K562 (cell line): ENCODE measurements at regions not wholly inside any gene's neighbourhood (a gene's known extent, or its start where the extent isn't known, plus 50 kb on each side); places are given as distances from the start of the nearest gene placed in this dataset.

Source experiments
- ATAC-seq: fragments of 200-7000 bp; cut with Tn5 transposase; 3 replicates; pipeline ENCODE4 v1.9.1; 2020; ENCODE audit warnings: moderate library complexity
- BruUV-seq: library from RNA; stranded (reverse); fragments of 400-500 nt; replicated peaks from 2 replicates; lab custom pipeline; 2021; lab: Mats Ljungman, UMichigan
- CTCF ChIA-PET: fragments of 300-600 bp; formaldehyde crosslinking; extraction: SDS; loops from one replicate; lab custom pipeline; 2021; ENCODE audit warnings: low intra/inter-chr PET ratio; lab: Yijun Ruan, JAX
- POLR2A ChIA-PET: fragments of 300-600, 350-650 bp; sonication (Branson Sonifier 250); formaldehyde crosslinking; extraction: SDS; loops from one replicate; lab custom pipeline; 2021; ENCODE audit warnings: antibody characterized with exemption, inconsistent platforms; lab: Yijun Ruan, JAX
- DNase-seq, 4 experiments: peaks; one replicate each; pipeline versions ENCODE4 v3.0.0 to v3.0.0-alpha.2; 2011 to 2018; ENCODE audit warnings: low spot score in 3 of 4, mixed read lengths in 3 of 4; ENCODE audit errors: extremely low read depth in 1 of 4
- FAIRE-seq: peaks from 2 replicates; lab custom pipeline; 2011; peaks lifted over from hg19 to GRCh38; lab: Jason Lieb, UNC
- H2AFZ ChIP-seq: 2 replicates; pipeline ENCODE4 v1.6.0; 2011; ENCODE audit warnings: low read depth, low read length, control low read depth, inconsistent platforms
- H3K27ac ChIP-seq: fragments of 200-600 bp; 3 replicates; pipeline ENCODE4 v1.8.0; 2011; ENCODE audit warnings: low read depth, mild to moderate bottlenecking, control low read depth, inconsistent platforms, low read length, moderate library complexity, mixed read lengths; ENCODE audit errors: extremely low read depth
- H3K27me3 ChIP-seq, 2 experiments: fragments of 300-600 bp in 1 of 2; 2 replicates in 1 of 2; 3 replicates in 1 of 2; pipeline versions ENCODE4 v1.6.0 to v1.8.0; 2011; ENCODE audit warnings: inconsistent platforms in 2 of 2, low read length in 2 of 2, mild to moderate bottlenecking in 1 of 2, mixed read lengths in 1 of 2, moderate library complexity in 1 of 2; ENCODE audit not compliant: control insufficient read depth in 2 of 2, insufficient read depth in 2 of 2
- H3K36me3 ChIP-seq: fragments of 300-600 bp; 3 replicates; pipeline ENCODE4 v1.8.0; 2011; ENCODE audit warnings: mild to moderate bottlenecking, low read length, inconsistent platforms; ENCODE audit not compliant: control insufficient read depth, insufficient read depth
- H3K4me1 ChIP-seq, 2 experiments: fragments of 200-600 bp in 1 of 2; replicated peaks in 1 of 2; 2 replicates in 1 of 2; 3 replicates in 1 of 2; pipeline versions ENCODE4 v1.5.1 to v1.8.0; 2011; ENCODE audit warnings: inconsistent platforms in 2 of 2, low read length in 2 of 2, mild to moderate bottlenecking in 1 of 2, mixed read lengths in 1 of 2, moderate library complexity in 1 of 2; ENCODE audit not compliant: control insufficient read depth in 2 of 2, insufficient read depth in 2 of 2
- H3K4me2 ChIP-seq: 2 replicates; pipeline ENCODE4 v1.6.1; 2011; ENCODE audit warnings: low read length, control low read depth, inconsistent platforms, mixed read lengths; ENCODE audit not compliant: insufficient read depth
- H3K4me3 ChIP-seq: fragments of 200-600 bp; sonication (generic), shearing (Covaris generic); 2 replicates; pipeline ENCODE4 v1.5.1; 2016; ENCODE audit warnings: control low read depth, inconsistent platforms
- H3K79me2 ChIP-seq: fragments of 200-600 bp; 3 replicates; pipeline ENCODE4 v1.8.0; 2011; ENCODE audit warnings: low read length, inconsistent platforms; ENCODE audit not compliant: control insufficient read depth, insufficient read depth
- H3K9ac ChIP-seq, 2 experiments: 2 replicates each; pipeline versions ENCODE4 v1.6.0 to v1.6.1; 2011; ENCODE audit warnings: low read depth in 2 of 2, low read length in 2 of 2, control low read depth in 1 of 2, inconsistent platforms in 1 of 2, mild to moderate bottlenecking in 1 of 2, mixed read lengths in 1 of 2; ENCODE audit not compliant: insufficient read depth in 1 of 2
- H3K9me1 ChIP-seq: one replicate; pipeline ENCODE4 v1.6.0; 2011; ENCODE audit warnings: inconsistent platforms, mild to moderate bottlenecking, low read length, moderate library complexity; ENCODE audit not compliant: control insufficient read depth, insufficient read depth
- H3K9me3 ChIP-seq: replicated peaks from 2 replicates; pipeline ENCODE4 v1.5.1; 2011; ENCODE audit warnings: low read depth, low read length, inconsistent platforms; ENCODE audit not compliant: control insufficient read depth, insufficient read depth
- H4K20me1 ChIP-seq: replicated peaks from 2 replicates; pipeline ENCODE4 v1.6.1; 2011; ENCODE audit warnings: low read length, inconsistent platforms, mixed read lengths; ENCODE audit not compliant: control insufficient read depth, insufficient read depth
- ELK3 ChIP-seq: fragments of 450-650 bp; formaldehyde crosslinking; IDR thresholded peaks from 2 replicates; pipeline ENCODE4 v1.4.0; 2020; ENCODE audit warnings: mild to moderate bottlenecking
- HIVEP1 ChIP-seq: fragments of 250-450 bp; sonication (Bioruptor Pico); IDR thresholded peaks from 2 replicates; pipeline ENCODE4 v1.4.0; 2020; ENCODE audit warnings: mild to moderate bottlenecking
- KLF6 ChIP-seq: fragments of 250-450 bp; sonication (Bioruptor Pico); IDR thresholded peaks from 2 replicates; pipeline ENCODE4 v1.4.0; 2020; ENCODE audit warnings: mild to moderate bottlenecking, moderate library complexity, borderline replicate concordance
- MCM5 ChIP-seq: fragments of 450-650 bp; IDR thresholded peaks from 2 replicates; pipeline ENCODE4 v1.6.1; 2016; ENCODE audit warnings: low read depth
- NCOA4 ChIP-seq: fragments of 450-650 bp; IDR thresholded peaks from 2 replicates; pipeline ENCODE4 v1.6.1; 2018; ENCODE audit warnings: mild to moderate bottlenecking; ENCODE audit not compliant: partially characterized antibody
- REST ChIP-seq, 2 experiments: fragments of 450-650 bp; formaldehyde crosslinking in 1 of 2; IDR thresholded peaks; 2 replicates each; pipeline versions ENCODE4 v1.4.0 to v1.6.1; 2014 to 2020; ENCODE audit warnings: mild to moderate bottlenecking in 2 of 2, borderline replicate concordance in 1 of 2, low read depth in 1 of 2
- TCF15 ChIP-seq: fragments of 250-450 bp; sonication (Bioruptor Pico); IDR thresholded peaks from 2 replicates; pipeline ENCODE4 v1.8.0; 2022; ENCODE audit warnings: moderate library complexity, mild to moderate bottlenecking, inconsistent platforms
- TRIM25 ChIP-seq: fragments of 450-650 bp; IDR thresholded peaks from 2 replicates; pipeline ENCODE4 v1.7.0; 2016; ENCODE audit warnings: borderline replicate concordance
- ZNF175 ChIP-seq: fragments of 200-800 bp; sonication (Bioruptor generic); IDR thresholded peaks from 2 replicates; pipeline ENCODE4 v1.6.1; 2016; ENCODE audit warnings: low read depth, mild to moderate bottlenecking, missing genetic modification characterization, missing compliant biosample characterization
- ZNF41 ChIP-seq: fragments of 250-450 bp; sonication (Bioruptor Pico); conservative IDR thresholded peaks from 2 replicates; pipeline ENCODE4 v1.4.0; 2020; ENCODE audit warnings: mild to moderate bottlenecking
- ZNF589 ChIP-seq: fragments of 200-800 bp; sonication (Bioruptor generic); IDR thresholded peaks from 2 replicates; pipeline ENCODE4 v1.6.1; 2016; ENCODE audit warnings: low read depth, missing genetic modification characterization, missing compliant biosample characterization
- in situ Hi-C: fragments of 300-500 bp; cut with MboI; formaldehyde crosslinking; loops from 4 replicates; pipeline ENCODE4 v1.15.0; 2018; ENCODE audit warnings: inconsistent platforms, mixed read lengths
- intact Hi-C: fragments of 100-400 bp; cut with micrococcal nuclease; formaldehyde crosslinking; loops from 2 replicates; pipeline ENCODE4 v1.14.2; 2022

DNA sequence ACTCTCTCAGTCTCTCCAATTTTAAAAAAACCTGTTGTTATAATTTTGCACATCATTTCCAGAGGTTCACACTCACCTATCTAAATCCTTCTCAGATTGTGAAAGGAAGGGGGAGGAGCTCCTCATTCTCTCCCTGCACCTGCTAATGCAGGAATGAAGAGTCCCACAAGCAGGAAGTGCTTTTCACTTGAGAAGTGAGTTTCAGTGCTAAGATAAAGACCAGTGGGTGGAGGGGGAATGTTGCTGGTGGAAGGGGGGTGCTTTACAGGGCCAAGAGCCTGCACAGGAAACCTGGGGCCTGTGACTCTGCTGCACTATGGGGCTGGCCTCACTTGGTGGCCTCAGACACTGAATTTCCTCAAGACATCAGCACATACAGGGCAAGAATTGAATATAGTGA is 176.4 kb downstream of the PTPN20 start:
- H3K9me3 ChIP-seq: no peaks in the 10 kb centered on the region
- H3K79me2 ChIP-seq: no peaks in the 10 kb centered on the region
- no peak overlapping the region for H3K4me3 ChIP-seq
- no peaks in the 10 kb centered on the region for H3K36me3 ChIP-seq
- no peak for ATAC-seq
- H3K27me3 ChIP-seq: peaks cover 2 to 41% of the 10 kb centered on the region in 2 experiments; a peak in 4 of 5 replicates
- in situ Hi-C loops: no loop called here
- ChIA-PET POLR2A (interaction anchor here (0.6 to 0.9 kb wide), 2 partner anchors 9 to 287 kb away, joined by 3 read pairs; no protein-coding TSS in a partner anchor), CTCF (no interaction called here)
- no peaks in the 10 kb centered on the region; the same call in 1 of the 2 replicates for H4K20me1 ChIP-seq
- no peaks in the 10 kb centered on the region for H3K9me1 ChIP-seq
- H3K9ac ChIP-seq: no peak overlapping the region
- no TSS peak for BruUV-seq
- intact Hi-C loops: no loop called here
- no peak overlapping the region for H3K4me2 ChIP-seq
- H3K4me1 ChIP-seq: no peaks in the 10 kb centered on the region
- no peak for FAIRE-seq
- DNase-seq: no peak
- H3K27ac ChIP-seq: no peak overlapping the region
- H2AFZ ChIP-seq: no peak overlapping the region
- TF ChIP-seq NCOA4 (no peak), TRIM25 (no peak), ELK3 (CRISPR knock-in tag) (no peak), TCF15 (CRISPR knock-in tag) (no peak), ZNF175 (CRISPR knock-in tag) (no peak), ZNF41 (CRISPR knock-in tag) (no peak), MCM5 (no peak), HIVEP1 (no peak), REST (IDR thresholded peaks at IDR 0.05; ENCODE audit: borderline replicate concordance) (no peak), REST (CRISPR knock-in tag; IDR thresholded peaks at IDR 0.05; ENCODE audit: low read depth) (no peak), KLF6 (CRISPR knock-in tag) (no peak), ZNF589 (CRISPR knock-in tag) (no peak)
